NCI-H1417 treated with DMSO at 0.1 percent for 48 hours (cell line): ENCODE measurements at regions not wholly inside any gene's neighbourhood (a gene's known extent, or its start where the extent isn't known, plus 50 kb on each side); places are given as distances from the start of the nearest gene placed in this dataset.
"Not testable (repeated sequence)": the region's sequence is repeated elsewhere in the genome, so short reads cannot be mapped to it uniquely, and the experiment has no call there.

ENCODE experiments used
- DNase-seq: peaks from one replicate; lab custom pipeline; 2025; lab: John Stamatoyannopoulos, UW

- no peak for DNase-seq
These were observed 229.1 kb upstream of the OR4E1 start for GRCh38 chr14:21902561-21903181.

- not testable (repeated sequence) for DNase-seq
These were observed 221.2 kb upstream of the OR4E1 start for GRCh38 chr14:21894898-21895194.

GRCh38 chr14:21894003-21894897 lies 220.6 kb upstream of the OR4E1 start:
- DNase-seq: no peak

- no peak for DNase-seq
These were observed 218.3 kb upstream of the OR4E1 start for GRCh38 chr14:21891921-21892320.

GRCh38 chr14:21884995-21885394 lies 211.4 kb upstream of the OR4E1 start:
- no peak for DNase-seq

- DNase-seq: no peak
These were observed 208.6 kb upstream of the OR4E1 start for GRCh38 chr14:21882226-21882625.

GRCh38 chr14:21880918-21881317 lies 207.3 kb upstream of the OR4E1 start:
- DNase-seq: no peak

GRCh38 chr14:21875791-21876190 lies 202.2 kb upstream of the OR4E1 start:
- no peak for DNase-seq

GRCh38 chr14:21874946-21875345 lies 201.3 kb upstream of the OR4E1 start:
- DNase-seq: no peak

GRCh38 chr14:21874167-21874566 lies 200.5 kb upstream of the OR4E1 start:
- DNase-seq: no peak

- DNase-seq: no peak
These were observed 194.9 kb upstream of the OR4E1 start for GRCh38 chr14:21868442-21869046.

GRCh38 chr14:21867541-21867940 lies 193.9 kb upstream of the OR4E1 start:
- DNase-seq: no peak

GRCh38 chr14:21866479-21866878 lies 192.9 kb upstream of the OR4E1 start:
- DNase-seq: no peak

- no peak for DNase-seq
These were observed 189.7 kb upstream of the OR4E1 start for GRCh38 chr14:21863289-21863688.

GRCh38 chr14:21861153-21861552 lies 187.5 kb upstream of the OR4E1 start:
- DNase-seq: no peak

- DNase-seq: no peak
These were observed 186.6 kb upstream of the OR4E1 start for GRCh38 chr14:21860172-21860571.

GRCh38 chr14:21852775-21853174 lies 179.2 kb upstream of the OR4E1 start:
- DNase-seq: no peak

- no peak for DNase-seq
These were observed 178.5 kb upstream of the OR4E1 start for GRCh38 chr14:21852061-21852664.

- DNase-seq: not testable (repeated sequence)
These were observed 173.3 kb upstream of the OR4E1 start for GRCh38 chr14:21846902-21847301.

GRCh38 chr14:21846227-21846885 lies 172.7 kb upstream of the OR4E1 start:
- DNase-seq: no peak

GRCh38 chr14:21840765-21841164 lies 167.1 kb upstream of the OR4E1 start:
- DNase-seq: no peak

- DNase-seq: no peak
These were observed 160.2 kb upstream of the OR4E1 start for GRCh38 chr14:21833836-21834235.
